ENCODE measurements at regions not wholly inside any gene's neighbourhood (a gene's known extent, or its start where the extent isn't known, plus 50 kb on each side); places are given as distances from the start of the nearest gene placed in this dataset.
"Not testable (repeated sequence)": the region's sequence is repeated elsewhere in the genome, so short reads cannot be mapped to it uniquely, and the experiment has no call there.

DNA sequence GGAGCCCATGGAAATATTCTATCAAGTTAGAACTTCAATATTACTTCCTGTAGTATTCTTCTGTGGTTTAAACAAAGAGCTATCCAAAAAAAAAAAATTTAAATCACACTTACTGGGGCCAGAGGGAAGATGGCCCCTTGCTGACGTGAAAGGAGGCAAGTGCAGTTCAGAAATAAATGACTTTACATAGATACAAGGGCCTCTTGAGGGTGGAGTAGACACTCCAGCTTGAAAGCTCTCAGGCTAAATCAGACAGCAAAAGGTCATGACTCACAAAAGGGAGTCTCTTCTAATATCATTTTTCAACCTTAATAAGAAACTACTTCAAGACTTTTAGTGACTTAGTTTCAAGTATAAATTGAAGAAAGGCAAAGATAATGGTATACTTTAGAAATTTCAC, 1160.3 kb downstream of the FAM181B start:
- TF ChIP-seq, protein P1, sequence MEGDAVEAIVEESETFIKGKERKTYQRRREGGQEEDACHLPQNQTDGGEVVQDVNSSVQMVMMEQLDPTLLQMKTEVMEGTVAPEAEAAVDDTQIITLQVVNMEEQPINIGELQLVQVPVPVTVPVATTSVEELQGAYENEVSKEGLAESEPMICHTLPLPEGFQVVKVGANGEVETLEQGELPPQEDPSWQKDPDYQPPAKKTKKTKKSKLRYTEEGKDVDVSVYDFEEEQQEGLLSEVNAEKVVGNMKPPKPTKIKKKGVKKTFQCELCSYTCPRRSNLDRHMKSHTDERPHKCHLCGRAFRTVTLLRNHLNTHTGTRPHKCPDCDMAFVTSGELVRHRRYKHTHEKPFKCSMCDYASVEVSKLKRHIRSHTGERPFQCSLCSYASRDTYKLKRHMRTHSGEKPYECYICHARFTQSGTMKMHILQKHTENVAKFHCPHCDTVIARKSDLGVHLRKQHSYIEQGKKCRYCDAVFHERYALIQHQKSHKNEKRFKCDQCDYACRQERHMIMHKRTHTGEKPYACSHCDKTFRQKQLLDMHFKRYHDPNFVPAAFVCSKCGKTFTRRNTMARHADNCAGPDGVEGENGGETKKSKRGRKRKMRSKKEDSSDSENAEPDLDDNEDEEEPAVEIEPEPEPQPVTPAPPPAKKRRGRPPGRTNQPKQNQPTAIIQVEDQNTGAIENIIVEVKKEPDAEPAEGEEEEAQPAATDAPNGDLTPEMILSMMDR (IDR thresholded peaks at IDR 0.05) = no peak
- TF ChIP-seq ZFX (IDR thresholded peaks at IDR 0.05; ENCODE audit: borderline replicate concordance) = no peak
- no peak overlapping the region for H3K27ac ChIP-seq

DNA sequence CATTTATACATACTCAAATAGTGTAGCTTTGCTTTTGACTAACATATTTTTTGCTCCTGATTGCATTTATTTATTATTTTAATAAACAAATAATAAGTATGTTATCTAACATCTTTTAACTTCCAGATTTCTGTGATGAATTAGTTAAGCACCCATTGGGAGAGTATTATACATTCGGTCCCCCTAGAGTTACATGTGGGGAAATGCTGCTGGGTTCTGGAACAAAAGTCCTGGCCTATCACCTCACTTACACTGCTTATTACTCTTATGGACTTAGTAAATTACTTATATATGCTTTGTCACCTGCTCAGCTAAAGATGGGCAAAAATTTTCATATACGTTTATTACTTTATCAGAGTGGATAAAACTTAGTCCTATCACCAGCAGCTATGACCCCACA, 1163.0 kb downstream of the FAM181B start:
- H3K27ac ChIP-seq = no peak overlapping the region
- no peak for TF ChIP-seq ZFX (IDR thresholded peaks at IDR 0.05; ENCODE audit: borderline replicate concordance)
- TF ChIP-seq, protein P1 (IDR thresholded peaks at IDR 0.05) = no peak

DNA sequence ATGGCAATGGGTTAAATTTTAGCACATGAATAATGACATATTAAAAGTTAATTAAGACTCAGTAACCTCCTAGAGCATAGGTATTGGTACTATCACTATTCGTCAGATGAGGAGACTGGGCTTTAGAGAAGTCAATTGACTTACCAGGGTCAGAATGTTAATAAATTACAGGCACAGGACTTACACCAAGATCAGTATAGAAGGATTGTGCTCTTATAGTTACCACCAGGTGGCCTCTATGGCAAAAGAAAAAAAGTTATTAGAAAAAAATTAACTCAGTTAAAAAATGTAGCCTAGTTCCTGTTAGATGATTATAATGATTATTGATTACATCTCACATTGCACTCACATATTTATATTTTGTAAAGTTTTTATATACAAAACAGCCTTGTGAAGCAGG, 1163.7 kb downstream of the FAM181B start:
- no peak for TF ChIP-seq ZFX (IDR thresholded peaks at IDR 0.05; ENCODE audit: borderline replicate concordance)
- TF ChIP-seq, protein P1 (IDR thresholded peaks at IDR 0.05) = no peak

DNA sequence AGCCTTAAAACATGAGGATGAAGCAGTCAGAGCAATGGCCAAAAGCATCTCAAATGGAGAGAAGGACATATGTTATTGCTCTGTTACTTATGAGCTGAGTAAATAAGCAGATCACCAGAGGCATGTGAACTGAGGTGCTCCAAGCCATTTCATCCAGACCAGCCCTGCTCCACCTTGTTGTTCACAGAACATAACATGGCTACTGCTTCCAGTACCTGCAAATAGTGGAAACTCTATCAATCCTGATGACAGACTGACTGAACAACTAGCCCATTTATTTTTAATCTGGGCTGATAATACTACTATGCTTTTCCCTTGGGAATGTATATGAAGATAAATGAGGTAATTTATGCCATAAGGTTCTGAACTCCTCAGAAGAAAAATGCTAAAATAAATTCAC, 1164.7 kb downstream of the FAM181B start:
- no peak overlapping the region for H3K27ac ChIP-seq
- no peak for TF ChIP-seq ZFX (IDR thresholded peaks at IDR 0.05; ENCODE audit: borderline replicate concordance)
- TF ChIP-seq, protein P1 (IDR thresholded peaks at IDR 0.05) = no peak

More for the DNA sequence above, 1163.7 kb downstream of the FAM181B start:
- H3K27ac ChIP-seq = no peak overlapping the region

DNA sequence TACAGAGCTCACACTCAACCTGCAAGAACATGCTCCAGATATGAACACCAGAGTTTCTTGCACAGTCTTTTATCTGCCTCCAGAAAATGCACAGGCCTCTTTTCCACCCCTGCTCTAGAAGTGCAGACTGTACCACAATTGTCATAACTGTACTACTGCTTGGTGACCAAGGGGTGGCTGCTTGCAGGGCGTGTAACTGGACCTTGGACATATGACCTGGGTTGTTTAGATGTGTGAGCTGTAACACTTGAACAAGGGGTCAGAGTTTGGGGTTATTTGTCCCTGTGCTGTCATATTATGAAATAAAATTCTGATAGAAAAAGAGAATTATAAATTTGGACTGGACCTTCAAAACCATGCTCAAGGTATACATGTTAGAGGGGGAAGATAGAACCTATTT, 1185.5 kb downstream of the FAM181B start:
- H3K27ac ChIP-seq = no peak overlapping the region
- TF ChIP-seq, protein P1 (IDR thresholded peaks at IDR 0.05) = no peak
- TF ChIP-seq ZFX (IDR thresholded peaks at IDR 0.05; ENCODE audit: borderline replicate concordance) = no peak

DNA sequence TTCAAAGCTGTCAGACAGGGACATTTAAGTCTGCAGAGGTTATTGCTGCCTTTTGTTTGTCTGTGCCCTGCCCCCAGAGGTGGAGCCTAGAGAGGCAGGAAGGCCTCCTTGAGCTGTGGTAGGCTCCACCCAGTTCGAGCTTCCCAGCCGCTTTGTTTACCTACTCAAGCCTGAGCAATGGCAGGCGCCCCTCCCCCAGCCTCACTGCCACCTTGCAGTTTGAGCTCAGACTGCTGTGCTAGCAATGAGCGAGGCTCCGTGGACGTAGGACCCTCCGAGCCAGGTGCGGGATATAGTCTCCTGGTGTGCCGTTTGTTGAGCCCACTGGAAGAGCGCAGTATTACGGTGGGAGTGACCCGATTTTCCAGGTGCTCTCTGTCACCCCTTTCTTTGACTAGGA, 1193.9 kb downstream of the FAM181B start:
- not testable (repeated sequence) for H3K27ac ChIP-seq

DNA sequence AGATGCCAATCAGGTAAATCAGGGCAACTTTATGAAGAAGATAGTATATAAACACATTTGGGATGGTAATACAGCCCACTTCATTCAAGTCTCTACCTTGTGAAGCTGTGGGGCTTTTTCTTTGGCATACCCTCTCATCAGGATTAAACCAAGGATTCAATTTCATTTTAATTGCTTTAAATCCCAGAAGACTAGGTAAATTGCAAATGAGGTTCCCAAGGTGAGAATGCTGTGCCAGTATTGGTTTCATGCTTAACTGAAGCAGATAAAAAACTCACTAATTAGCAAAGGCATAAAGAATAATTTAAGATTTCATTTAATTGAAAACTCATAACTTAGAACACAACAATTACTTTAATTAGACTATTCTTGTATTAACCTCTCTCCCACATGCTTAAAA, 1218.1 kb downstream of the FAM181B start:
- no peak overlapping the region for H3K27ac ChIP-seq
- TF ChIP-seq, protein P1 (IDR thresholded peaks at IDR 0.05) = no peak
- no peak for TF ChIP-seq ZFX (IDR thresholded peaks at IDR 0.05; ENCODE audit: borderline replicate concordance)

DNA sequence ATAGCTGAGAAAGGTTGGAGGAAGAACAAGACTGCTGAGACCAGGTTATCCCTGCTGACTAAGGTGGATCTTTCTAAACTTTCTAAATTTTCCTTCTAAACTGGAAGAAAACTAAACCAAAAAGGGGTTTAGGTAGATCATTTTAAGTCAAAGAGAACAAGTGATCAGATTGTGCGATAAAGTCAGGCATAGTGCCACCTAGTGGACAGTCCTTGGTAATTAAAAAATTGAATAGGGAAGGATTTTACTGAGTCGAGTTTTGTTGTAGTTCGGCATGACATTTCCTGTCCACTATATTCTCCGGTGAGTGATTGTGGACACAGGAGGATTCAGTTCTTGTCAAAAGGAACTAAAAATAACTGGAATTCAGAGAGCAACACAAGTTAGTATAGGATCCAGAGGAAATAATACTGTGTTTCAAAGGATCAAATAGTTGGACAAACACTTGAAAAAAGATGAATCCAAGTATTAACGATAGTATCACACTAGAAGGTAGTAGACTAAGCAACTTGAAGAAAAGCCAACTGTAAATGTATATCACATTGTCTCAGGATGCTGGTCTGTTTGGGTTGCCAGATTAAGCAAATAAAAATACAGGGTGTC, 1236.4 kb downstream of the FAM181B start:
- TF ChIP-seq, protein P1 (IDR thresholded peaks at IDR 0.05) = peak; percentile 87
- TF ChIP-seq ZFX (IDR thresholded peaks at IDR 0.05; ENCODE audit: borderline replicate concordance) = no peak
- H3K27ac ChIP-seq = no peak overlapping the region
